AG09309 (cell line): ENCODE measurements at regions not wholly inside any gene's neighbourhood (a gene's known extent, or its start where the extent isn't known, plus 50 kb on each side); places are given as distances from the start of the nearest gene placed in this dataset.

Experiments
- DNase-seq: peaks from one replicate; pipeline ENCODE4 v3.0.0-alpha.2; 2010; ENCODE audit warnings: low read depth
- H3K4me3 ChIP-seq: 2 replicates; pipeline ENCODE4 v1.5.1; 2011; ENCODE audit warnings: mild to moderate bottlenecking, low read depth, low read length, moderate library complexity; ENCODE audit not compliant: control insufficient read depth
- TF ChIP-seq, protein P1 (sequence below): IDR thresholded peaks from 2 replicates; pipeline ENCODE4 v1.5.1; 2011; ENCODE audit warnings: mild to moderate bottlenecking, low read depth, low read length, inconsistent platforms; ENCODE audit not compliant: insufficient read depth, control insufficient read depth; ENCODE audit errors: missing control alignments

GRCh38 chr6:129767776-129768485 lies 58.0 kb upstream of the ARHGAP18 start:
- H3K4me3 ChIP-seq: peak overlapping the region; percentile 50; the same call in 1 of the 2 replicates
- TF ChIP-seq, protein P1, sequence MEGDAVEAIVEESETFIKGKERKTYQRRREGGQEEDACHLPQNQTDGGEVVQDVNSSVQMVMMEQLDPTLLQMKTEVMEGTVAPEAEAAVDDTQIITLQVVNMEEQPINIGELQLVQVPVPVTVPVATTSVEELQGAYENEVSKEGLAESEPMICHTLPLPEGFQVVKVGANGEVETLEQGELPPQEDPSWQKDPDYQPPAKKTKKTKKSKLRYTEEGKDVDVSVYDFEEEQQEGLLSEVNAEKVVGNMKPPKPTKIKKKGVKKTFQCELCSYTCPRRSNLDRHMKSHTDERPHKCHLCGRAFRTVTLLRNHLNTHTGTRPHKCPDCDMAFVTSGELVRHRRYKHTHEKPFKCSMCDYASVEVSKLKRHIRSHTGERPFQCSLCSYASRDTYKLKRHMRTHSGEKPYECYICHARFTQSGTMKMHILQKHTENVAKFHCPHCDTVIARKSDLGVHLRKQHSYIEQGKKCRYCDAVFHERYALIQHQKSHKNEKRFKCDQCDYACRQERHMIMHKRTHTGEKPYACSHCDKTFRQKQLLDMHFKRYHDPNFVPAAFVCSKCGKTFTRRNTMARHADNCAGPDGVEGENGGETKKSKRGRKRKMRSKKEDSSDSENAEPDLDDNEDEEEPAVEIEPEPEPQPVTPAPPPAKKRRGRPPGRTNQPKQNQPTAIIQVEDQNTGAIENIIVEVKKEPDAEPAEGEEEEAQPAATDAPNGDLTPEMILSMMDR: no peak
- DNase-seq: no peak

DNA sequence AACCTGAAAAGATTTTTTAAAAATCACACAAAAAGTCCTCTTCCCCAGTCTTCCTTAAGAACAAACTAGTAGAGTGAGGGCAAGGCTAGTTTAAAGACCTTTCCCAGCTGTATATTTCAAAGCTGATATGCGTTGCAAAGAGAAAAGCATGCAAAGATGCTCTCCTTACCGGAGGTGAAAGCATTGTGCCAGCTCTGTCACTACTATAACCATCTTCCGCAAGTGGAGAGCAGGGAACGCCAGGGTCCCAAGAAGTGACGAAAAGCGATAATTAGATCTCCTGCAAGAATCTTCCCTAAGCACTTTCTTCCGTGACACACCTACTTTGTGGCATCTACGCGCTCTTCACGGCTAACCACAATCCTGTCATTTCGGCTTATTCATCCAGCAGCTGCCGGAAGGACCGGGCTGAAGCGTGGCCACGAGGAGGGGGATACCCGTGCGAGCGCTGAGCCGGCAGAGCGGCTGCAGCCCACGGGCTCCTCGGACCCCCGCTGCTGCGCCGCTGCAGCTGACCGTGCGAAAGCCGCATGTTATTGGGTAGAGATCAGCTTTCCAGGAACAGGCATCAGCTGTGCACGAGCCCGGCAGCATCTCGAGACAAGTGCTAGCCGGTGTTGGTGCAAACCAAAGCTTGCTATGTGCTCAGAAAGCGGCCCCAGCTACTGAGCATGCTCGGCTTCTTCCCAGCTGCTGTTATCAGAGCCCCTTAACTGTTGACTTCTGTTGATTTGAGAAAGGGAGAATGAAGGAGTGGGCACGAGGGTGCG lies 57.2 kb upstream of the ARHGAP18 start:
- TF ChIP-seq, protein P1: no peak
- H3K4me3 ChIP-seq: peak overlapping the region; percentile 50
- no peak for DNase-seq

GRCh38 chr6:129764761-129765407 lies 54.9 kb upstream of the ARHGAP18 start:
- no peak overlapping the region for H3K4me3 ChIP-seq
- no peak for DNase-seq
- TF ChIP-seq, protein P1: no peak

DNA sequence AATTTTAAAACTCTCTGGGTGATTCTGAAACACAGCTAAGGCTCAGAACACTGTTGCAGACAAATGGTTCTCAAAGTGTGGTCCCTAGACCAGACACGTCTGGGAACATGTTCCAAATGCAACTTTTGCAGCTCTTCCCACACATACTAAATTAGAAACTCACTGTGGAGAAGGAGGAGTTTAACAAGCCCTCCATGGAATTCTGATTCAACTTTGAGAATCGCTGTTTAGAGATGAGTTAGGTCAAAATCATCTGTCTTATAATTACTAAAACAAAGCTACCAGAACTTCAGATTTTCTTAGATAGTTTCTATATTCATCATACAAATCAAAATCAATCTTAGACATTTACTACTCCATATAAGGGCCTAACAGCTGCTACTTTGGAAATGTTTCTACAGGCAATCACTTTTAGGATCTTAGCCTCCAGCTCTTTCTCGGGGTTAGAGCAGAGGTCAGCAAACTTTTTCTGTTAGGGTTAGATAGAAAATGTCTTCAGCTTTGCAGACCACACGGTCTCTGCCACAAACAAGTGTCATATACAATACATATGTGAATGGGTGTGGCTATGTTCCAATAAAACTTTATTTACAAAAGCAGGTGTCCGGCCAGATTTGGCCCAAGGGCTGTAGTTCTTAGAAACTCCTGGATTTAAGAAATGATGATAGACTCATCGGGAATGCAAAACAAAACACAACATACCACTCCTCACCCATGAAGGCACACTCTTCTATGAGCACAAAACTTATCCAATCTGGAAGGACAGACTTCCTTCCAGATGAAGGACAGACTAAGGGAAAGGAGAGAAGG lies 50.0 kb upstream of the ARHGAP18 start:
- TF ChIP-seq, protein P1: no peak
- H3K4me3 ChIP-seq: no peak overlapping the region
- no peak for DNase-seq
